Stimulated activated CD4-positive, alpha-beta T cell treated with anti-CD3 and anti-CD28 coated beads, Interleukin-4, amount 100 ng/mL, for 4 hours (primary cell): ENCODE measurements at regions not wholly inside any gene's neighbourhood (a gene's known extent, or its start where the extent isn't known, plus 50 kb on each side); places are given as distances from the start of the nearest gene placed in this dataset.

ENCODE experiments used
- DNase-seq, 2 experiments: peaks; one replicate each; pipeline ENCODE4 v3.0.0-alpha.2; 2020

DNA sequence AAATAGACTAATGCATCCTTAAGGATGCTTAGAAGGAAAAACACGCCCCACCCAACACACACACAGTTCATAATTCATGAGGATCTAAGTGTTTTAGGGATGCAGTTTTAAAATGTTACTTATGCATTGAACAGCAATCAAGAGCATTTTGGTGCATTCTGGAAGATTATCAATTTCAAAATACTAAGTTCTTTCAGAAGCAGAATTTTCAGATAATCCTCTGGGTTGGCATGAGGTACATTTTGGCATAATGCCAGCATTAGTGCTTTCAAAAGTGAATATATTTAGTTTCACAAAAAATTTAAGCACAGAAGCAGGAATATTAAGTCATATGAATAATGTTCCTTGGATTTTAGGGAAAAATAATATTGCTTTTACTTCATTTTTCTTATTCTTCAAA lies 937.1 kb downstream of the REEP3 start:
- no peak for DNase-seq

DNA sequence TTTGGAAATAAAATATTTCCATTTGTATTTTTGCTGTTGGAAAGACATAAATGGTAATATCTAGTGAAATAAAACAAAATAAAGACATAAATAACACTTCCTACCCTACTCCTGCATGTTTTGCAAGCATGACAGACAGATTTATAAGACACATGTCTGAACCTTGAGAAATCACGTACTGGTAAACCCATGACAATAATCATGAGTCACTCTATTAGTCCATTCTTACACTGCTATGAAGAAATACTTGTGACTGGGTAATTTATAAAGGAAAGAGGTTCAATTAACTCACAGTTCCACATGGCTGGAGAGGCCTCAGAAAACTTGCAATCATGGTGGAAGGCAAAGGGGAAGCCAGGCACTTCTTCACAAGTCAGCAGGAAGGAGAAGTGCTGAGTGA lies 942.2 kb downstream of the REEP3 start:
- DNase-seq = no peak

DNA sequence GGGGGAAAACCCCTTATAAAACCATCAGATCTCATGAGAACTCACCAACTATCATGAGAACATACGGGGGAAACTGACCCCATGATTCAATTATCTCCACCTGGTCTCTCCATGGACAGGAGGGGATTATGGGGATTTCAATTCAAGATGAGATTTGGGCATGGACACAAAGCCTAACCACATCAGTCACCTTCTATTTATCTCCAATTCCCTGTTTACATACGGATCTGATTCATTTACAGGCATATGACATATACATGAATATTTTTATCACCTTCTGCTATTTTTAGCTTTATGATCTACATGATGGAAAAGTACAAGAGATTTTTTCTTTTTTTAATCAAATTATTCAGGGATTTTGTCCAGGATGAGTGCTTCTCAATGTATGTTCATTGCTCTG lies 944.5 kb downstream of the REEP3 start:
- no peak for DNase-seq

DNA sequence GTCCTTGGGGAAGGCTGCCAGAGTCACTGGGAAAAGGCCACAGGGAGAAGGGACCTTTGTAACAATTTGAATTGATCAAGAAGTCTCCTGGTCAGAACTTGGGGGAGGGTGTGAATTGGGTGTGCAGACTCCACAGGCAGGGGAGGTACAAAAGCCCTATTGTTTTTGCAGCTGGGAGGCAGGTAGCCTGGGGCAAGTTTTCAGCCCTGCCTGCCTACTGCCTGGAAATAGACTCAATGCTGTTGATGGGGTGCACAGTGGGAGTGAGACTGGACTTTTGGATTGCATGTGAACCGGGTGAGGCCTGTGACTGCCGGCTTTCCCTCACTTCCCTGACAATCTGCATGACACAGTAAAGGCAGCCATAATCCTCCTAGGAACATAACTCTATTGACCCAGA lies 947.0 kb downstream of the REEP3 start:
- DNase-seq = no peak

DNA sequence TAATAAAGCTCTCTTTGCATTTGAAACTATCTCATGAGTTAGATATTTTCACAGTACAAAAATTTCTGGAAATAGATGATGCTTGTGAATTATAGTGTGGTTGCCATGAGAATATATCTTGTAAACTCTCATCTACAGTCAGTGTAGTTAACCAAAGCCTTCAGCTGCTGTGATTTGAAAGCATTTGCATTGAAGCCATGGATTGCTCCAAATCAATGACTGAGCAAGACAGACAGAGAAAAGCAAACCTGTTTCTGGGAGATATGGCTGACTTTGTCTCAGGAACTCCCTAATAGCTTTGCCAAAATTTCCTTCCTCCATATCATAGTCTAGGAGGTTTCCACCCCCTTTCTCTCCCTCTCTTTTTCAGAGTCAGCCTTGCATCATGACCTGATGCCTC lies 955.3 kb downstream of the REEP3 start:
- no peak for DNase-seq

DNA sequence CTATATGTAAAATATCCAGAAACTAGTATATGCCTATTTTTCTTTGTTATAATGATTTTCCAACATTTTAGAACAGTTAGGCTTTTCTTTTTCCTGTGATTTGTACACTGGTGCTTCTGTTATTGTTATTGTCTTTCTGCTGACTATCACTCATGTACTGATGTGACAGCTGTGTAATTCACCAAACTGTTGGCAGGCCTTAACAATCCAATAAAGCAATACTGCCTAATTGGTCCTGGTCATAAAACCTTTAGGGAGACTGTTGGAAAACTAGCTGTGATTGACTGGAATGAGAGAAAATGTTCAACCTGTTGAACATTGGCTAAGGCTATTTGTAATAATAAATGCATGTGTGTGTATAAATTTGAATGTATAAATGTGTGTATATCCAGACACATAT lies 956.6 kb downstream of the REEP3 start:
- DNase-seq = no peak

DNA sequence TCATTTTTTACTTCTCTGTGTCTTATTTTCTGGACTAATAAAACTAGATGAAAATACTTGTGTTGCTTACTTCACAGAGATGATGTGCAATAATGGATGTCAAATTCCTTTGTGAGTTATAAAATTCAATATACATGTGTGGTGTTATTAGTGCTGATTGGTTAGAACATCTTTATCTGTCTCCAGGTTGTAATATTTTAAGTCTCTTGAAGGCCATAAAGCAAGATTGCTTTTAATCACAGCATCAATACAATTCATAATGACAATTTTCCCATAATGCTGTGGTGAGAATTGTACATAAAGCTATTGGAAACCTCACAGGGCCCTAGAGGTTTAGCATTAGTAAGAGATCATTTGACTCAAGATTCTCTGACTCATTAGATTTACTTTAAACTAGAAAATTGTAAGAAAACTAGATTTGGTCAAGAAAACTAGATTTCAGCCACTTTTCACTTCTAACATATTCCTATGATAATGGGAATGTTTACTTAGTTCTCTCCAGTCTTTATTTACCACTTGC lies 963.7 kb downstream of the REEP3 start:
- no peak for DNase-seq

DNA sequence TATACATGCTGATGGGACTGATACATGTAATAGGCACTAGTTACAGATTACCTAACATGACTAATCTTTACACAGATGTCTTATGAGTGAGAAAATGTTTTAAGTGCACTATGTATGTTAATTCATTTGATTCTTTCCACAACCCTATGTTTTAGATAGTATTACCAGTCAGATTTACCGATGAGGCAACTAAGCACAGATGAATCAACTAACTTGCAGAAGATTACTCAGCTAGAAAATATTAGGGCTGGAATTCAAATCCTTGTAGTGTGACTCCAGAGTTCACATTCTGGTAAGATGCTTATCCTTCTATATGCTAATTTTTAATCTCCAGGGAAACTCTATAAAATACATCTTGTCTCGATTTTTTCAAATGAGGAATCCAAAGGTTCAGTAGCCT lies 964.9 kb downstream of the REEP3 start:
- no peak for DNase-seq

DNA sequence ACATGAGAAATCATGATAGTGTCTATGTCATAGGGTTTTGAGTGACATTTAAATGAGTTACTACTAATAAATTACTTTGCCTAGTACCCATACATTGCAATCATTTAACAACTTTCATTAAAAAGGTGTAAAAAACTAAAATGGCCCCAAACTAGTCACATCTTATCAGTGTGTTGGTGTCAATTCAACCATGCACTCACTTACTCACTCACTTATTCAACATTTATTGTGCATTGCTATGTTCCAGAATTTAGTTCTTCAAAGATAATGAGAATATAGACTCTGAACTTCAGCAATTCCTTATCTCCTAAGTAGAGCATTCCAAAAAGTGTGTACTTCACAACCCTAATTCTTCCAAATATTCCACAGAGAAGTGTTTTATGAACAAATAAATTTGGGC lies 965.7 kb downstream of the REEP3 start:
- no peak for DNase-seq

DNA sequence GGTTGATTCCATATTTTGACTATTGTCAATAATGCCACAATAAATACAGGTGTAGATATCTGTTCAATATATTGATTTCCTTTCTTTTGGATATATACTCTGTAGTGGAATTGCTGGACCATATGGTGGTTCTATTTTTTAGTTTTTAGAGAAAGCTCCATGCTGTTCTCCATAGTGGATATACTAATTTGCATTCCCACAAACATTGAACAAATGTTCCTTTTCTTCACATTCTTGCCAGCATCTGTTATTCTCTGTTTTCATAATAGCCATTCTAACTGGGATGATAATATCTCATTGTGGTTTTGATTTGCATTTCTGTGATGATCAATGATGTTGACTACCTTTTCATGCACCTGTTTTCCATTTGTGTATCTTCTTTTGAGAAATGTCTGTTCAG lies 973.7 kb downstream of the REEP3 start:
- DNase-seq = no peak

DNA sequence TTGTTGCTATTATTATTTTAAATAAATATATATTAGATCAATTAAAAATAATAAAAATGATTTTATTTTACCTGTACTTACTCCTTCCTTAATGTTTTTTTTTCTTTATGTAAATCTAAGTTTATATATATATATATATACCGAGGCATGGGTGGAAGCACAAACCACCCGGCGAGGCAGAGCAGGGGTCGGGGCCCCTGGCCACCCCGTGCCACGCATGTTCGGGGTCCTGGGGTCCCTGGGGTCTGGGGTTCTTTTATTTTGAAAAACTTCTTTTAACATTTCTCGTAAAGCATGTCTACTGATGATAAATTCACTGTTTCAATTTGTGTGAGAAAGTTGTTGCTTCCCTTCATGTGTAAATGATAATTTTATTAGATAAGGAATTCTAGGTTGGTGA lies 976.1 kb downstream of the REEP3 start:
- DNase-seq = no peak

DNA sequence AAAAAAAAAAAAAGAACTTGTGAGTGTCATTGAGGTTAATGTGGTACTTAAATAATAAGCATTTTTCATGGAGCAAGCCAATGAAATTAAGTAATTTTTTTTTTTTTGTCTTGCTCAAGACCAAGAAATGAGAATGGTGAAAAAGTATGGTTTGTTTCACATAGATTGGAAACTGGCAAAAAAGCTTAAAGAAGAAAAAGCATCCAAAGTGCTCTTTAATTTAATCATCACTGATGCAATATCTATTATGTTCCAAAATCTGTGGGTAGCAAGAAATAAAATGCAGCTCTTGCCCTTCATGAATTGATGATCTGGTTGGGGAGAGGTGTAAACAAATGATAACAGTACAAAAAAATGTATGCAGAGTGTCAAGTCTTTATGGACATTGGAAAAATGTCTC lies 980.6 kb downstream of the REEP3 start:
- DNase-seq = no peak

DNA sequence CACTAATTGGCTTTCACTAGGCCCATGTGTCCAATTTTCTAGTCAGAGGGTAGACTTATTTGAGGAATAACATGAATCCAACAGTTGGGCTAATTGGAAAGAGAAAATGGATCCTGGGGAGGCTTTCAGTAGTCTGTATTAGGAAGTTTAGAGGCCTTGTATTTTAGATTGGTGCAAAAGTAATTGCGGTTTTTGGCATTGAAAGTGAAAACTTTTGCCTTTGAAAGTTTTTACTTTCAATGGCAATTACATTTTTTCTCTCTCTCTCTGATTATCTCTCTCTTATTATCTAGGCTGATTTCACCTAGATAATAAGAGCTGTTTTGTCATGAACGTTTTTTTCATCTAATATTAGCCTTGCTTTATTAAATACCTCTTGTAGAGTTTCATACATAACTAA lies 981.7 kb downstream of the REEP3 start:
- DNase-seq = no peak

DNA sequence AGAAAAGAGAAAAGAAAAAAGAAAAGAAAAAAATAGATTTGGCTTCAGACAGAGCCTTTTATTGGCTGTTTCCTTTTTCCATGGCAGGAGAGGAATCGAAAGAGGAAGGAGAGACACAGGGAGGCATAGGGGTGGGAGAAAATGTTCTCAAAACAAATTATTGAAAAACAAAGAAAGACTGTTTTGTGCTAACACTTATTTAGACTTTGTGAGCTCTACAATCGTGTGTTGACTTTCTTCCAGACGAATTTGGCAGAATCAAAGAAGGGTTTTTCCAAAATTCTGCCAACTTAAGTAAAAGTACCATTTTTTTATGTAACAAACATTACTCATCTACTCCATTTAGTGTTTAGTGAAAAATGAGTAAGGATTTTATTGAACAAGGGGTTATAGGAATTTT lies 982.2 kb downstream of the REEP3 start:
- no peak for DNase-seq

DNA sequence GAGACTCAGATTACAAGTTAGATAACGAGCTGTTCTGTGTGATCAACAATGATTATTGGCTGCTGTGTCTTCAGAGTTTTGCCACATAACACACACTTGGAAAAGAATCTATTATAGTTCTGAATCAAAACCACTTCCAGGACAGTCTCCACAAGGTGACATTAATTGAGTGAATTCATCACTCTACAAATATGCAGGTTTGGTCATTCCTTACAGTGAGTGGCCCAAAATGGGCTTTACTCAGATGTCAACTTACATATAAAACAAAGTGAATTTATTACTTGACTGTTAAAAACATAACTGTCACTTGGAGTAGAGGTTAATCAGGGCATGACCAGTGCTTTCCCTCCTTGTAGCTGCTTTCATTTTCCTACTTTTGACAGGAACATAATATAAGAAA lies 984.3 kb downstream of the REEP3 start:
- DNase-seq = no peak

DNA sequence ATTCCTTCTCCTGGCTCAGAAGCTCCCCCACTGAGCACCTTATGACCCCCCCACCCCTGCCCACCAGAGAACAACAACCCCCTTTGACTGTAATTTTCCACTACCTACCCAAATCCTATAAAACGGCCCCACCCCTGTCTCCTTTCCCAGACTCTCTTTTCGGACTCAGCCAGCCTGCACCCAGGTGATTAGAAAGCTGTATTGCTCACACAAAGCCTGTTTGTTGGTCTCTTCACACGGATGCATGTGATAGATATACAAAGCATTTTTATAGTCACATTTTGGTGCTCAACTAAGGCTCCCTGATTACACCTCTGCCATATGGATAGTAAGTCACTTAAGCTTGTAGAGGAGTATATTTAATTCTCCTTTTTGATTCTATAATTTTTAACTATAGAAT lies 985.8 kb downstream of the REEP3 start:
- DNase-seq = no peak

DNA sequence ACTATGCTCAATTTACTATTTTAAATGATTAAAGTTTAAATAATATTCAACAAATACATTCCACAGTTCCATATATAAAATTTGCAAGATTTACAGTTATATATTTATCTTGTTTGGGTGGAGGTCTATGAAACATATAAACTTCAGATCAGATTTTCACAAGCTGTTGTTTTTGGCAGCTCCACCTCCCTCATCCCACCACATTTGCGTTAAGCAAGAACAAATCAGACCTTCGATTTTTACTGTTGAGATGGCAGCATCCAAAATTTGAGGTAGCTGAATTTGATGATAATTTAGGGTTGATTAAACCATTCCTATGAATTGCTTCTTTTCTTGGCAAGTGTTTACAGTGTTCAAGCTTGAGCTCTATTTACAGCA lies 986.4 kb downstream of the REEP3 start:
- no peak for DNase-seq

DNA sequence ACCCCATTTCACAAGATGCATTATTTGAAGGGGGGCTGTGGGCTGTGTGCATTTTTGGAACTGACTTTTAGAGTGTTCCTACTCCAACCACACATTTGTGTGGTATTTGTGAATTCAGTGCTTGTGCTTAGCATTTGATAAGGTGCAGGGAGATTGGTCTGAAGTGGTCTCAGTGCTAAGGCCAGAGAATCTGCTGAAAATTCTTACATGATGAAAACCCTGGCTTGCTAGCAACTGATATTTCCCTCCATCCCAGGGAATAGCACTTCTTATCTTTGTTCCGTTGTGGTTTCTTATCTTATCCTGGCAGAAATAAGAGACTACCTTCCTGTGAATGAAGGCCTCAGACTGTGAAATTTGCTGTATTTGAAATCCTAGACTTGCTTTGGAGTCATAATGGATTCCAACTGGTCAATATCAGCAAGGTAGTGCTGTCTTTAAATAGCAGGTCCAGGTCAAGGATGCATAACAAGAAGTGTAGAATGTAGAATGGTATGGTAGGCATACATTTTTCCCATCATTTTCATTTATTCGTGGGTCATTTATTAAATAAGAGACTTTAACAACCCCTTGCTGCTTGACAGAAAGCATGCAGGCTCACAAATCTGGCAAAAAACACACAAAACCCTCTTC lies 986.9 kb downstream of the REEP3 start:
- no peak for DNase-seq

DNA sequence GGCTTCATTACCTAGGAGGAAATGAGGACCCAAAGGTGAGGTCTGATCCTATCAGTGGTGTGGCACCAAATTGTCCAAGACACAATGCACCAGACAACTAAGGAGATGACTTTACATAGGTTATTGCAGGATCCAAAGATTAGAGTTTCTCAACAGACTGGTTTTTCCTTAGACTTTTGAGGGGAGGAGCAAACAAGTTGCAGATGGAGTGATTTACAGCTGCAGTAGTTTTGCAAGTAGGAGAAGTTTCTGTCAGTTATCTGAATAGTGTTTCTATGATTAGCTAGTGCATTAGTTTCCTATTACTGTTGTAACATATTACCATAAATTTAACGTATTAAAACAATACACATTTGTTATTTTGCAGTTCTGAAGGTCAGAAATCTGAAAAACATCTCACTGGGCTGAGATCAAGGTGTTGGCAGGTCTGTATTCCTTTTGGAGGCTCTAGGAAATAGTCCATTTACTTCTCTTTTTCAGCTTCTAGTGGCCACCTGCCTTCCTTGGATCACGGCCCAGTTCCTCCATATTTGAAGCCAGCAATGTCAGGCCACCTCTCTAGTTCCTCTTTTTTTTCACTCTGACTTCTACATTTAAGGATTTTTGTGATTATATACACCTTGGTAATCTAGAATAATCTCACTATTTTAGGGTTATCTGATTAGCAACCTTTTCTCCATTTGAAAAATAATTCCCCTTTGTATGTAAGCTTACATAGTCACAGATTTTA lies 994.9 kb downstream of the REEP3 start:
- DNase-seq = no peak

DNA sequence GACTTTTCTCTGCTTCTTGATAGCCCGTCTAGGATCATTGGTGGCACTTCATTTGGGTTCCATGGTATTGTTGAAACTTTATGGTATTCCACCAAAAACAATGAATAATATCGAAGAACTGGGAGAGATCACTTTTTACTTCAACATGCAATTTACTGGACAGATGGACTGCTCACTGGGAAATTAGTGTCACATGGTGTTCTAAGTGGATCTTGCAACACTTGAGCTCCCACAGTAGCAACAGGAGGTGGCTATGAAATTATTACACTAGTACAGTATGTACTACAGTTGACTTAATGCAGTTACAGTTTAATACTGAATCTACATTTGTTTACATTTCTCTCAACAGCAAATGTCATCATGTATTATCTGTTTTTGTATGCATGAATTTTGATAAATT lies 997.3 kb downstream of the REEP3 start:
- no peak for DNase-seq

DNA sequence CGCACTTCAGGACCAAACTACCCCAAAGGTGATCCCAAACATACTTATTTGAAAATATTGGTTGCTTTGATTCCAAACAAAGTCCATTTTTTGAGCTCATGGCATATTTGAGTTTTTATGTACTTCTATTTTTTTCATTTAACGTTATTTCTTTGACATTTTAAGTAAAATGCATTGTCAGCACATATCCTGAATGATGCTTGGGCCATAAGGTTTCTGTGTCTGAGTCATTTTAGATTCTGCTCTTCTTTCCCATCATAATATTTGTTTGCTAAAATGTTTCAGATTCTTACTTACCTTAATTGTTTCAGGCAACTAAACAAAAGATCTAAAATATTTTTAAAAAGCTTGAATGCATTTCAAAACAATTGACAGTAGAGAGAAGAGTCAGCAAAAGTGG lies 998.2 kb downstream of the REEP3 start:
- DNase-seq = no peak

DNA sequence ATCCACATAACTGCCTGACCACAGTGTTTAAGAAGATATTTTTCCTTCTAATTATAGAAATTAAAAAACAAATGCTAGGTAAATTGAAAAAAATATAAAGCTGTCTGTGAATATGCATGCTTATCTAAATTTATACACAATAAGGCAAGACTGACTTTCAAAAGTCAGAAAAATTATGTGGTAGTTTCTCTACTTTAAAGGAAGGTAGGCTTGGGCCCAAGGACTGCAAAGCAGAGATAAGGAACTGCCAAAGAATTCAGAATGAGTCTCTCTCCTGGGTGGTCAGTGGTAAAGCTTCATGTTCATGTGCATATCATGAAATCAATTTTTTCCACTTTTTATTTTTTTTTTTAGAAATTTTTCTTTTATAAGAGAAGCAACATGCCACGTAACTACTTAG lies 998.6 kb downstream of the REEP3 start:
- DNase-seq = no peak

DNA sequence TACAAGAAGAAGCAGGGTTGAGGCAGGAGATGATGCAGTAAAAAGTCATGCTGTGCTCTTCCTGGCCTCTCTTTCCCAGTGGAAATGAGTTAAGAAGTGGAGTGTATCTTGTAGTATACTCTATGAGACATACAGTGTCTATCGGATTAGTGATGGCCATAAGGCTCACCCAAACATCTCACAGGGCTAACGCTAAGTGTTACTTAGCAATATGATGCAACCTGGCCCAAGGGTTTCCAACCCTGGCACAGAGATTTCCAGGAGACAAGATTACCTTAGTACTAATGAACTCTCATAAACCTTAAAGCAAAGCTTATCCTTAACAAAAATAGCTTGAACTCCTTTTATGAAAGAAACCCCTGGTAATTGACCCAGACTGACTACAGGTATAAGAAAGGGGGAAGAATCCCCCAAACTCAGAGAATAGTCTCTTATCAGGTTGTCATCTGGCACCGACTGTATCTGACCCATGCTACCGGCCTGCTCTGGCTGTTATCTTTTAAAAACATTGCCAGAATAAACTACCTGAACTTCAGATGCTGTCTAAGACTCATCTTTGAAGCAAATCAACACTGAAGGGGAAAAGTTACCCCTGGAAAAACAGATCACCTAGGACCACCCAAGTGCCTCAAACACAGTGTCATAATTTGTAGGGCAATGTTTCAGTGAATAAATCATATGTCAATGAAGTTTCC lies 1002.0 kb downstream of the REEP3 start:
- no peak for DNase-seq

DNA sequence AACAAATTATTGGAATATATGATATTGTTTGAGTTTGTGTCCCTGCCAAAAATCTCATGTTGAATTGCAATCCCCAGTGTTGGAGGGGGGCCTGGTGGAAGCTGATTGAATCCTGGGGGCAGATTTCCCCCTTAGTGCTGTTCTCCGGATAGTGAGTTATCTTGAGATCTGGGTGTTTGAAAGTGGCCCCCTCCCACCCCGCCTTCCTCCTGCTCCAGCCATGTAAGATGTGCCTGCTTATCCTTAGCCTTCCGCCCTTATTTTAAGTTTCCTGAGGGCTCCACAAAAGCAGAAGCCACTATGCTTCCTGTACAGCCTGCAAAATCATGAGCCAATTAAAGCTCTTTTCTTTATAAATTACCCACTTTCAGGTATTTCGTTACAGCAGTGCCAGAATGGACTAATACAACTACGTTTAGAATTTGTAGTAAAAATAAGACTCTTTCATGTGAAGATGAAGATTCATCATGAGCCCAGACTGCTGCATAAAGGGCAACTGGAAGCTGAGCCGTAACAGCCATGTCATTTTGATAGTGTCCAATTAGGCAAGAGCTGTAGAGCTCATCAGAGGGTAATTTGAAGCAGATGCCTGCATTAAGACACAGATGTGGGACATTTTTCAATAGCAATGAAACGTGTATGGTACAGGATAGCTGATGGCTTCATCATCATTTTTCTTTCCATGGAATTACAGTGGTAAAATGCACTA lies 1007.2 kb downstream of the REEP3 start:
- no peak for DNase-seq
